Testis (tissue), 2 donors: ENCODE measurements at regions not wholly inside any gene's neighbourhood (a gene's known extent, or its start where the extent isn't known, plus 50 kb on each side); places are given as distances from the start of the nearest gene placed in this dataset.

Source experiments
- POLR2A ChIP-seq: fragments of 450-650 bp; IDR thresholded peaks from one replicate; pipeline ENCODE4 v1.6.1; 2017; ENCODE audit warnings: antibody characterized with exemption, mild to moderate bottlenecking, moderate library complexity
- TF ChIP-seq, protein P1 (sequence below), 3 experiments: fragments of 450-650 bp in 2 of 3; fragments of 200-600 bp in 1 of 3; sonication (generic) in 1 of 3; IDR thresholded peaks; one replicate each; pipeline ENCODE4 v1.5.1; 2016 to 2019; ENCODE audit warnings: antibody characterized with exemption in 3 of 3, mild to moderate bottlenecking in 2 of 3, moderate library complexity in 1 of 3

GRCh38 chr2:220593526-220593925 is 966.1 kb downstream of the SLC4A3 start:
- TF ChIP-seq, protein P1, sequence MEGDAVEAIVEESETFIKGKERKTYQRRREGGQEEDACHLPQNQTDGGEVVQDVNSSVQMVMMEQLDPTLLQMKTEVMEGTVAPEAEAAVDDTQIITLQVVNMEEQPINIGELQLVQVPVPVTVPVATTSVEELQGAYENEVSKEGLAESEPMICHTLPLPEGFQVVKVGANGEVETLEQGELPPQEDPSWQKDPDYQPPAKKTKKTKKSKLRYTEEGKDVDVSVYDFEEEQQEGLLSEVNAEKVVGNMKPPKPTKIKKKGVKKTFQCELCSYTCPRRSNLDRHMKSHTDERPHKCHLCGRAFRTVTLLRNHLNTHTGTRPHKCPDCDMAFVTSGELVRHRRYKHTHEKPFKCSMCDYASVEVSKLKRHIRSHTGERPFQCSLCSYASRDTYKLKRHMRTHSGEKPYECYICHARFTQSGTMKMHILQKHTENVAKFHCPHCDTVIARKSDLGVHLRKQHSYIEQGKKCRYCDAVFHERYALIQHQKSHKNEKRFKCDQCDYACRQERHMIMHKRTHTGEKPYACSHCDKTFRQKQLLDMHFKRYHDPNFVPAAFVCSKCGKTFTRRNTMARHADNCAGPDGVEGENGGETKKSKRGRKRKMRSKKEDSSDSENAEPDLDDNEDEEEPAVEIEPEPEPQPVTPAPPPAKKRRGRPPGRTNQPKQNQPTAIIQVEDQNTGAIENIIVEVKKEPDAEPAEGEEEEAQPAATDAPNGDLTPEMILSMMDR (IDR thresholded peaks at IDR 0.05), result no peak
- TF ChIP-seq POLR2A, result no peak
